ENCODE measurements at regions not wholly inside any gene's neighbourhood (a gene's known extent, or its start where the extent isn't known, plus 50 kb on each side); places are given as distances from the start of the nearest gene placed in this dataset.
"Not testable (repeated sequence)": the region's sequence is repeated elsewhere in the genome, so short reads cannot be mapped to it uniquely, and the experiment has no call there.

- no peak for DNase-seq (ENCODE audit: low spot score)
Measured at GRCh38 chr4:91653067-91653466, 650.7 kb upstream of the GRID2 start.

GRCh38 chr4:91681091-91681490, 622.7 kb upstream of the GRID2 start:
- no peak for DNase-seq (ENCODE audit: low spot score)

- DNase-seq (ENCODE audit: low spot score), result no peak
Measured at GRCh38 chr4:91681544-91681943, 622.2 kb upstream of the GRID2 start.

GRCh38 chr4:91684955-91685354, 618.8 kb upstream of the GRID2 start:
- DNase-seq (ENCODE audit: low spot score), result no peak

- DNase-seq (ENCODE audit: low spot score), result no peak
Measured at GRCh38 chr4:91688413-91688812, 615.4 kb upstream of the GRID2 start.

- not testable (repeated sequence) for DNase-seq (ENCODE audit: low spot score)
Measured at GRCh38 chr4:91699691-91700090, 604.1 kb upstream of the GRID2 start.

GRCh38 chr4:91729851-91730250, 573.9 kb upstream of the GRID2 start:
- DNase-seq (ENCODE audit: low spot score), result no peak

GRCh38 chr4:91734682-91735081, 569.1 kb upstream of the GRID2 start:
- no peak for DNase-seq (ENCODE audit: low spot score)

GRCh38 chr4:91738831-91739230, 564.9 kb upstream of the GRID2 start:
- DNase-seq (ENCODE audit: low spot score), result not testable (repeated sequence)

- DNase-seq (ENCODE audit: low spot score), result no peak
Measured at GRCh38 chr4:91746551-91746950, 557.2 kb upstream of the GRID2 start.

- DNase-seq (ENCODE audit: low spot score), result no peak
Measured at GRCh38 chr4:91751961-91752360, 551.8 kb upstream of the GRID2 start.

GRCh38 chr4:91754716-91755115, 549.0 kb upstream of the GRID2 start:
- DNase-seq (ENCODE audit: low spot score), result no peak

GRCh38 chr4:91758487-91758886, 545.3 kb upstream of the GRID2 start:
- DNase-seq (ENCODE audit: low spot score), result no peak

- DNase-seq (ENCODE audit: low spot score), result no peak
Measured at GRCh38 chr4:91764085-91764484, 539.7 kb upstream of the GRID2 start.

- DNase-seq (ENCODE audit: low spot score), result no peak
Measured at GRCh38 chr4:91769912-91770311, 533.9 kb upstream of the GRID2 start.

GRCh38 chr4:91791631-91792030, 512.1 kb upstream of the GRID2 start:
- not testable (repeated sequence) for DNase-seq (ENCODE audit: low spot score)

- DNase-seq (ENCODE audit: low spot score), result no peak
Measured at GRCh38 chr4:91795947-91796346, 507.8 kb upstream of the GRID2 start.

- DNase-seq (ENCODE audit: low spot score), result no peak
Measured at GRCh38 chr4:91812319-91812718, 491.4 kb upstream of the GRID2 start.

GRCh38 chr4:91824773-91825172, 479.0 kb upstream of the GRID2 start:
- DNase-seq (ENCODE audit: low spot score), result no peak

GRCh38 chr4:91826186-91826585, 477.6 kb upstream of the GRID2 start:
- no peak for DNase-seq (ENCODE audit: low spot score)

GRCh38 chr4:91827914-91828313, 475.9 kb upstream of the GRID2 start:
- DNase-seq (ENCODE audit: low spot score), result no peak

- DNase-seq (ENCODE audit: low spot score), result no peak
Measured at GRCh38 chr4:91829531-91829930, 474.2 kb upstream of the GRID2 start.

GRCh38 chr4:91830681-91831395, 472.9 kb upstream of the GRID2 start:
- DNase-seq (ENCODE audit: low spot score), result no peak

- no peak for DNase-seq (ENCODE audit: low spot score)
Measured at GRCh38 chr4:91837608-91838029, 466.1 kb upstream of the GRID2 start.
